DOHH2 (cell line): ENCODE measurements at regions not wholly inside any gene's neighbourhood (a gene's known extent, or its start where the extent isn't known, plus 50 kb on each side); places are given as distances from the start of the nearest gene placed in this dataset.

Experiments used
- EZH2phosphoT487 ChIP-seq: fragments of 200-600 bp; sonication (generic); IDR thresholded peaks from 2 replicates; pipeline ENCODE4 v1.6.1; 2017; ENCODE audit warnings: borderline replicate concordance, mild to moderate bottlenecking, antibody characterized with exemption, low read length, moderate library complexity, mixed read lengths
- TF ChIP-seq, protein P1 (sequence below): fragments of 200-600 bp; sonication (generic); IDR thresholded peaks from one replicate; pipeline ENCODE4 v1.5.1; 2014; ENCODE audit warnings: antibody characterized with exemption, mild to moderate bottlenecking, low read depth, low read length; ENCODE audit not compliant: poor library complexity, severe bottlenecking

- TF ChIP-seq, protein P1, sequence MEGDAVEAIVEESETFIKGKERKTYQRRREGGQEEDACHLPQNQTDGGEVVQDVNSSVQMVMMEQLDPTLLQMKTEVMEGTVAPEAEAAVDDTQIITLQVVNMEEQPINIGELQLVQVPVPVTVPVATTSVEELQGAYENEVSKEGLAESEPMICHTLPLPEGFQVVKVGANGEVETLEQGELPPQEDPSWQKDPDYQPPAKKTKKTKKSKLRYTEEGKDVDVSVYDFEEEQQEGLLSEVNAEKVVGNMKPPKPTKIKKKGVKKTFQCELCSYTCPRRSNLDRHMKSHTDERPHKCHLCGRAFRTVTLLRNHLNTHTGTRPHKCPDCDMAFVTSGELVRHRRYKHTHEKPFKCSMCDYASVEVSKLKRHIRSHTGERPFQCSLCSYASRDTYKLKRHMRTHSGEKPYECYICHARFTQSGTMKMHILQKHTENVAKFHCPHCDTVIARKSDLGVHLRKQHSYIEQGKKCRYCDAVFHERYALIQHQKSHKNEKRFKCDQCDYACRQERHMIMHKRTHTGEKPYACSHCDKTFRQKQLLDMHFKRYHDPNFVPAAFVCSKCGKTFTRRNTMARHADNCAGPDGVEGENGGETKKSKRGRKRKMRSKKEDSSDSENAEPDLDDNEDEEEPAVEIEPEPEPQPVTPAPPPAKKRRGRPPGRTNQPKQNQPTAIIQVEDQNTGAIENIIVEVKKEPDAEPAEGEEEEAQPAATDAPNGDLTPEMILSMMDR: no peak
- no peak for TF ChIP-seq EZH2phosphoT487
Observed at GRCh38 chr6:156098839-156099238, 643.2 kb upstream of the NOX3 start.
